Cardiac muscle cell (in vitro differentiated cells and primary cell): ENCODE measurements at regions not wholly inside any gene's neighbourhood (a gene's known extent, or its start where the extent isn't known, plus 50 kb on each side); places are given as distances from the start of the nearest gene placed in this dataset.
"Not testable (repeated sequence)": the region's sequence is repeated elsewhere in the genome, so short reads cannot be mapped to it uniquely, and the experiment has no call there.

Experiments
- DNase-seq, 2 donors: peaks; one replicate each; pipeline versions ENCODE4 v3.0.0 to v3.0.0-alpha.2; 2010 to 2017; ENCODE audit warnings: low read depth in 1 of 2, low spot score in 1 of 2
- H3K27ac ChIP-seq: fragments of 200-600 bp; sonication (generic); 2 replicates; pipeline ENCODE4 v1.5.1; 2016
- H3K27me3 ChIP-seq: fragments of 200-600 bp; sonication (generic); 2 replicates; pipeline ENCODE4 v1.6.0; 2016; ENCODE audit warnings: control low read depth
- H3K36me3 ChIP-seq: fragments of 200-600 bp; sonication (generic); 2 replicates; pipeline ENCODE4 v1.5.1; 2016; ENCODE audit warnings: control low read depth
- H3K4me1 ChIP-seq: fragments of 200-600 bp; sonication (generic); 2 replicates; pipeline ENCODE4 v1.8.1; 2017; ENCODE audit warnings: low read depth, mild to moderate bottlenecking, mixed run types
- H3K4me3 ChIP-seq: fragments of 200-600 bp; sonication (generic); 2 replicates; pipeline ENCODE4 v1.5.1; 2016; ENCODE audit warnings: mild to moderate bottlenecking
- H3K9me3 ChIP-seq: fragments of 200-600 bp; sonication (generic); 2 replicates; pipeline ENCODE4 v1.5.1; 2017; ENCODE audit warnings: low read depth, mild to moderate bottlenecking, control low read depth
- TF ChIP-seq, protein P1 (sequence below): IDR thresholded peaks from 2 replicates; pipeline ENCODE4 v1.5.1; 2012; ENCODE audit warnings: low read depth, mild to moderate bottlenecking, low read length

DNA sequence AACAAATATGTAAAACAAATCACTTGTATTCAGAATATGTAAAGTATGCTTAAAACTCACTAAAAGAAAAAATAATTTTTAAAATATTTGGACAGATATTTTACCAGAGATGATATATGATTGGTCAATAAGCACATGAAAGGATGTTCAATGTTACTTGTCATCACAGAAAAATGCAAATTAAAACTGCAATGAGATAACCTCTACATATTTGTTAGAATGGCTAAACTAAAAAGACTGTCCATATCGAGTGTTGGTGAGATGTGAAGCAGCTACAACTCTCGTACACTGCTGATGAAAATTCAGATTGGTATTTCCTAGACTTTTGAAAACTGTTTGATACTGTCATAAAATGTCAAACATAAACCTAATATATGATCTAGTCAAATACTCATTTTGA is 685.1 kb downstream of the DTWD2 start:
- Histone ChIP-seq H3K4me3 (no peak overlapping the region), H3K36me3 (no peaks in the 10 kb centered on the region), H3K9me3 (no peaks in the 10 kb centered on the region), H3K27ac (no peak overlapping the region), H3K4me1 (no peaks in the 10 kb centered on the region), H3K27me3 (no peaks in the 10 kb centered on the region)
- no peak for DNase-seq
- TF ChIP-seq, protein P1, sequence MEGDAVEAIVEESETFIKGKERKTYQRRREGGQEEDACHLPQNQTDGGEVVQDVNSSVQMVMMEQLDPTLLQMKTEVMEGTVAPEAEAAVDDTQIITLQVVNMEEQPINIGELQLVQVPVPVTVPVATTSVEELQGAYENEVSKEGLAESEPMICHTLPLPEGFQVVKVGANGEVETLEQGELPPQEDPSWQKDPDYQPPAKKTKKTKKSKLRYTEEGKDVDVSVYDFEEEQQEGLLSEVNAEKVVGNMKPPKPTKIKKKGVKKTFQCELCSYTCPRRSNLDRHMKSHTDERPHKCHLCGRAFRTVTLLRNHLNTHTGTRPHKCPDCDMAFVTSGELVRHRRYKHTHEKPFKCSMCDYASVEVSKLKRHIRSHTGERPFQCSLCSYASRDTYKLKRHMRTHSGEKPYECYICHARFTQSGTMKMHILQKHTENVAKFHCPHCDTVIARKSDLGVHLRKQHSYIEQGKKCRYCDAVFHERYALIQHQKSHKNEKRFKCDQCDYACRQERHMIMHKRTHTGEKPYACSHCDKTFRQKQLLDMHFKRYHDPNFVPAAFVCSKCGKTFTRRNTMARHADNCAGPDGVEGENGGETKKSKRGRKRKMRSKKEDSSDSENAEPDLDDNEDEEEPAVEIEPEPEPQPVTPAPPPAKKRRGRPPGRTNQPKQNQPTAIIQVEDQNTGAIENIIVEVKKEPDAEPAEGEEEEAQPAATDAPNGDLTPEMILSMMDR, result no peak

DNA sequence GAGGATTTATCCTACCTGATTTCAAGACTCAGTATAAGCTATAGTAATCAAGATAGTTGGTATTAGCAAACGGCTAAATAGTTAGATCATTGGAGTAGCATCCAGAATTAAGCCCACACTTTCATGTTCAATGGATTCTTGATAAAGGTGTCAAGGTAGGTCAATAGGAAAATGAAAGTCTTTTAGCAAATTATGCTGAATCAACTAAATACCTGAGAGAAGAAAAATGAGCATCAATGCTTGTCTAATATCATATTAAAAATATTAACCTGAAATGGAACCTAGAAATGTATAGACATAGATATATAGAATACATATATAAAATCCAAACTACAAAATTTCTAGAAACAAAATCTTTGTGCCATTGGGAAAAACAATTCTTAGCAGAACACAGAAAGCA is 685.6 kb downstream of the DTWD2 start:
- Histone ChIP-seq H3K4me3 (no peak overlapping the region), H3K4me1 (no peaks in the 10 kb centered on the region), H3K27me3 (no peaks in the 10 kb centered on the region), H3K36me3 (no peaks in the 10 kb centered on the region), H3K27ac (no peak overlapping the region), H3K9me3 (no peaks in the 10 kb centered on the region)
- TF ChIP-seq, protein P1, result no peak
- no peak for DNase-seq

DNA sequence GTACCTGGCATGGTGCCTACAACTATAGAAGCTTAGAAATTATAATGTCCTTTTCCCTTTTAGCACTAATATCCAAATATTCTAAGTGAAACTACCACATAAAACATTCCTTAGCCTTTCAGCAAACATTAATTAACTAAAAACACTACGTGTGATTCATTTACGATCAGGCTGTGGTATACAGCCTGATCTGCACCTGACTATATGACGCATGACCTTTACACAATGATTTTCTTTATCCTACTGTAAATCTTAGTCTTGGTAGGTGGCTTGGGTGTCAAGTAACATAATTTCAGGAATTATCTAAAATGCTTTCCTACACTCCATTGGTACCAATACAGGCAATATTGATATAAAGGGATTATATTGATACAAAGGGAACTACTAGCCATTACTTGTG is 686.7 kb downstream of the DTWD2 start:
- Histone ChIP-seq H3K27me3 (no peaks in the 10 kb centered on the region), H3K36me3 (no peaks in the 10 kb centered on the region), H3K4me1 (no peaks in the 10 kb centered on the region), H3K9me3 (no peaks in the 10 kb centered on the region), H3K4me3 (no peak overlapping the region), H3K27ac (no peak overlapping the region)
- DNase-seq, result no peak
- TF ChIP-seq, protein P1, result no peak

DNA sequence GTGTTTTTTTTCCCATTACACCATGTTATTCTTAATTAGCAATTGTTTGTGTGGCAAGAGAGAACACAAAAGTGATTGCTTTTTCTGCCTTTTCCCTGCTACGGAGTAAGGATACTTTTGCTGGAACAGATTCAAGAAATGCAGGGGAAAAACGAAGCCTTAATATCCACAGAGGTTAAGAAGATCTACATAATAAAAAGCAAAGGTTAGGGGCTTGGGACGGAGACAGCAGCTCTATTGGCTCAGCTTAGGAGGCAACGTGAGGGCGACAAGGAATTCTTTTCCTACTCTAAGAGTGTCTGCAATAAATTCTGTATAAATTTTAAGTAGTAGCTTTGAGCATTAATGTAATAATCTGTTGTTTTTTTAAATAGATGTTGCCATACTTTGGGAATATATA is 693.3 kb downstream of the DTWD2 start:
- Histone ChIP-seq H3K4me3 (no peak overlapping the region), H3K36me3 (no peaks in the 10 kb centered on the region), H3K4me1 (peaks cover 16% of the 10 kb centered on the region), H3K27me3 (no peaks in the 10 kb centered on the region), H3K27ac (no peak overlapping the region), H3K9me3 (no peaks in the 10 kb centered on the region)
- no peak for DNase-seq
- TF ChIP-seq, protein P1, result no peak

DNA sequence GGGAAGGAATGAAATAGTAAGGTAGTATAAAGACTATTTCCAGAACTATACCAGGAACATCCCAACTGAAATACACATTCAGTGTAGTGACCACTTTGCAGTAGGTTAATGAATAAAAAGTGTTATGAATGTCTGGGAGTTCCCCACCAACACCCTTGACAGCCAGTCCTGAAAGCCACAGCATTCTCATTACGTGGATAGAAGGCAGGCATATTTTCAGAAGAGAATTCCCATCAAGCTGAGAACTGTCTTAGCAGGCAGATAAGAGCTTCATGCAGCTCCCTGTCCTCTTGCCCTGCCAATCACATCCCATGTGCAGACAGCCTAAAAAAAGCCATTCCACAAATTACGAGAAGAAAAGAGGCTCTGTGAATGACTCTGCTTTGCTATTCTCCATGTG is 695.0 kb downstream of the DTWD2 start:
- TF ChIP-seq, protein P1, result no peak
- Histone ChIP-seq H3K4me1 (peaks cover 16% of the 10 kb centered on the region), H3K9me3 (no peaks in the 10 kb centered on the region), H3K27me3 (no peaks in the 10 kb centered on the region), H3K36me3 (no peaks in the 10 kb centered on the region), H3K4me3 (no peak overlapping the region), H3K27ac (peak overlapping the region; percentile 12)
- peak in 1 of 2 donors; percentile 55 for DNase-seq

DNA sequence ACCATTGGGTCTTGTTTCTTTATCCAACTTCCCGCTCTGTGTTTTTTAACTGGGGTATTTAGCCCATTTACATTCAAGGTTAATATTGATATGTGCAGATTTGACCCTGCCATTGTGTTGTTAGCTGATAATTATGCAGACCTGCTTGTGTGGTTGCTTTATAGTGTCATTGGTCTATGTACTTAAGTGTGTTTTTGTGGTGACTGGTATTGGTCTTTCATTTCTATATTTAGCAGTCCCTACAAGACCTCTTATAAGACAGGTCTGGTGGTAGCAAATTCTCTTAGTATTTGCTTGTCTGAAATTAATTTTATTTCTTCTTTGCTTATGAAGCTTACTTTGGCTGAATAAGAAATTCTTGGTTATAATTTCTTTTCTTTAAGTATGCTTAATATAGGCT is 698.1 kb downstream of the DTWD2 start:
- no peak for DNase-seq
- no peaks in the 10 kb centered on the region for H3K27me3 ChIP-seq
- no peak overlapping the region for H3K27ac ChIP-seq
- no peaks in the 10 kb centered on the region for H3K9me3 ChIP-seq
- peaks cover 16% of the 10 kb centered on the region for H3K4me1 ChIP-seq
- H3K4me3 ChIP-seq, result no peak overlapping the region
- H3K36me3 ChIP-seq, result no peaks in the 10 kb centered on the region
- TF ChIP-seq, protein P1, result no peak

DNA sequence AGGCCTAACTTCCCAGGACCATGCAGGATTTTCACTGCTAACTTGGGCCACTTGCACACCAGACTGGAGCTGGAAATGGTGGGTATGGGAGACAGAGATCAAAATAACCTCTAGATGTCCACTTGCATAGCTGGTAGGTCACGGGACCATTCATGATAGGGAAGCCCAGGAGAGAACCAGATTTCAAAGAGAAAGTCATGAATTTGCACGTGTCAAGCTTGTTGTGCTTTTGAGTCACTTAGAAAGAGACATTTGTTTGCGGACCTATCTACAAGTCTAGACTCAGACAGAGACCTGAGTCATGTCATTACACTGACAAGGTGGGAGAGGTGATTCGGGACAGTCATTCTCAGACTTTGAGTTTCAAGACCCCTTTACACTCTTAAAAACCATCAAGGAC is 704.1 kb downstream of the DTWD2 start:
- not testable (repeated sequence) for H3K27me3 ChIP-seq, H3K27ac ChIP-seq, H3K4me1 ChIP-seq, H3K9me3 ChIP-seq, DNase-seq, H3K36me3 ChIP-seq, H3K4me3 ChIP-seq

DNA sequence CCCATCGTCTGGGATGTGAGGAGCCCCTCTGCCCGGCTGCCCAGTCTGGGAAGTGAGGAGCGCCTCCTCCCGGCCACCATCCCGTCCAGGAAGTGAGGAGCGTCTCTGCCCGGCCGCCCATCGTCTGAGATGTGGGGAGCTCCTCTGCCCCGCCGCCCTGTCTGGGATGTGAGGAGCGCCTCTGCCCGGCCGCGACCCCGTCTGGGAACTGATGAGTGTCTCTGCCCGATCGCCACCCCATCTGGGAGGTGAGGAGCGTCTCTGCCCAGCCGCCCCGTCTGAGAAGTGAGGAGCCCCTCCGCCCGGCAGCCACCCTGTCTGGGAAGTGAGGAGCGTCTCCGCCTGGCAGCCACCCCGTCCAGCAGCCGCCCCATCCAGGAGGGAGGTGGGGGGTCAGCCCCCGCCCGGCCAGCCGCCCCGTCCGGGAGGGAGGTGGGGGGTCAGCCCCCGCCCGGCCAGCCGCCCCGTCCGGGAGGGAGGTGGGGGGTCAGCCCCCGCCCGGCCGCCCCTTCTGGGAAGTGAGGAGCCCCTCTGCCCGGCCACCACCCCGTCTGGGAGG is 705.8 kb downstream of the DTWD2 start:
- not testable (repeated sequence) for H3K4me3 ChIP-seq, DNase-seq

More for the DNA sequence above, 705.8 kb downstream of the DTWD2 start:
- not testable (repeated sequence) for H3K9me3 ChIP-seq, H3K4me1 ChIP-seq, H3K27ac ChIP-seq, H3K27me3 ChIP-seq, H3K36me3 ChIP-seq
